HepG2 (cell line): ENCODE measurements at regions not wholly inside any gene's neighbourhood (a gene's known extent, or its start where the extent isn't known, plus 50 kb on each side); places are given as distances from the start of the nearest gene placed in this dataset.

Experiments used
- ATAC-seq: fragments of 200-7000 bp; cut with Tn5 transposase; 3 replicates; pipeline ENCODE4 v1.9.1; 2020; ENCODE audit warnings: mild to moderate bottlenecking, moderate library complexity
- BruUV-seq: library from RNA; stranded (reverse); fragments of 400-500 nt; replicated peaks from 2 replicates; lab custom pipeline; 2021; lab: Mats Ljungman, UMichigan
- CTCF ChIA-PET: fragments of 300-600 bp; formaldehyde crosslinking; extraction: SDS; loops from one replicate; lab custom pipeline; 2021; ENCODE audit warnings: low total read pairs, inconsistent platforms, low intra/inter-chr PET ratio; lab: Yijun Ruan, JAX
- POLR2A ChIA-PET: fragments of 350-600 bp; sonication (Branson Sonifier 250); formaldehyde crosslinking; loops from one replicate; lab custom pipeline; 2020; ENCODE audit warnings: antibody characterized with exemption, inconsistent platforms; lab: Yijun Ruan, JAX
- DNase-seq: peaks from one replicate; pipeline ENCODE4 v3.0.0-alpha.2; 2015; ENCODE audit warnings: low spot score
- FAIRE-seq: peaks from 3 replicates; lab custom pipeline; 2011; peaks lifted over from hg19 to GRCh38; lab: Jason Lieb, UNC
- H2AFZ ChIP-seq: one replicate; pipeline ENCODE4 v1.6.1; 2011; ENCODE audit warnings: low read length, inconsistent platforms
- H3K27ac ChIP-seq: fragments of 300-600 bp; 3 replicates; pipeline ENCODE4 v1.8.0; 2011; ENCODE audit warnings: mixed run types, mild to moderate bottlenecking, mixed read lengths, low read length, inconsistent platforms; ENCODE audit not compliant: insufficient read depth; ENCODE audit errors: extremely low read length
- H3K27me3 ChIP-seq, 2 experiments: fragments of 200-600 bp in 1 of 2; 2 replicates in 1 of 2; 3 replicates in 1 of 2; pipeline versions ENCODE4 v1.6.0 to v1.8.0; 2011; ENCODE audit warnings: low read length in 2 of 2, mild to moderate bottlenecking in 2 of 2, moderate library complexity in 2 of 2, inconsistent platforms in 1 of 2; ENCODE audit not compliant: insufficient read depth in 2 of 2, control insufficient read depth in 1 of 2
- H3K36me3 ChIP-seq, 2 experiments: fragments of 200-600 bp in 1 of 2; replicated peaks in 1 of 2; 2 replicates in 1 of 2; 3 replicates in 1 of 2; pipeline versions ENCODE4 v1.5.1 to v1.8.0; 2011; ENCODE audit warnings: low read length in 2 of 2, inconsistent platforms in 1 of 2; ENCODE audit not compliant: insufficient read depth in 2 of 2, control insufficient read depth in 1 of 2
- H3K4me1 ChIP-seq: 2 replicates; pipeline ENCODE4 v1.5.1; 2012; ENCODE audit warnings: low read length, inconsistent platforms; ENCODE audit not compliant: insufficient read depth
- H3K4me2 ChIP-seq: 2 replicates; pipeline ENCODE4 v1.6.0; 2011; ENCODE audit warnings: low read depth, low read length, inconsistent platforms
- H3K4me3 ChIP-seq, 3 experiments: fragments of 200-600 bp in 1 of 3; sonication (generic), shearing (Covaris generic) in 1 of 3; replicated peaks in 1 of 3; 2 replicates each; pipeline ENCODE4 v1.5.1; 2011 to 2016; ENCODE audit warnings: low read length in 3 of 3, inconsistent platforms in 2 of 3, low read depth in 2 of 3, mild to moderate bottlenecking in 2 of 3, control low read depth in 1 of 3, mixed read lengths in 1 of 3; ENCODE audit not compliant: insufficient read depth in 1 of 3
- H3K79me2 ChIP-seq: one replicate; pipeline ENCODE4 v1.6.1; 2011; ENCODE audit warnings: low read length, inconsistent platforms; ENCODE audit not compliant: insufficient read depth
- H3K9ac ChIP-seq: 2 replicates; pipeline ENCODE4 v1.6.0; 2011; ENCODE audit warnings: mild to moderate bottlenecking, low read depth, low read length, inconsistent platforms; ENCODE audit not compliant: insufficient read depth
- H3K9me3 ChIP-seq: 2 replicates; pipeline ENCODE4 v1.5.1; 2012; ENCODE audit warnings: mild to moderate bottlenecking, low read length
- H4K20me1 ChIP-seq: 2 replicates; pipeline ENCODE4 v1.6.0; 2011; ENCODE audit warnings: inconsistent platforms, mild to moderate bottlenecking, low read length, moderate library complexity; ENCODE audit not compliant: insufficient read depth
- ARNT ChIP-seq: fragments of 450-650 bp; IDR thresholded peaks from 2 replicates; pipeline ENCODE4 v1.6.1; 2017
- GPN1 ChIP-seq: sonication (generic); formaldehyde crosslinking; IDR thresholded peaks from 2 replicates; pipeline ENCODE4 v1.5.1; 2020; ENCODE audit warnings: missing genetic modification reagents, borderline replicate concordance
- HNRNPLL ChIP-seq: fragments of 200-400 bp; formaldehyde crosslinking; IDR thresholded peaks from 2 replicates; pipeline ENCODE4 v1.6.1; 2017; ENCODE audit warnings: mild to moderate bottlenecking, low read depth, low read length; ENCODE audit not compliant: poor library complexity, severe bottlenecking
- KLF11 ChIP-seq: IDR thresholded peaks from 2 replicates; pipeline ENCODE4 v1.6.1; 2016; ENCODE audit warnings: missing compliant biosample characterization
- MXD4 ChIP-seq: IDR thresholded peaks from 2 replicates; pipeline ENCODE4 v1.6.1; 2016; ENCODE audit warnings: mild to moderate bottlenecking, missing biosample characterization, missing genetic modification reagents
- RFXAP ChIP-seq: sonication (generic); formaldehyde crosslinking; IDR thresholded peaks from 2 replicates; pipeline ENCODE4 v1.4.0; 2020; ENCODE audit warnings: missing genetic modification reagents, borderline replicate concordance
- SRSF9 ChIP-seq: fragments of 200-400 bp; formaldehyde crosslinking; IDR thresholded peaks from 2 replicates; pipeline ENCODE4 v1.6.1; 2018; ENCODE audit warnings: borderline replicate concordance, mild to moderate bottlenecking, low read depth, low read length; ENCODE audit not compliant: insufficient read depth, poor library complexity, severe bottlenecking
- THYN1 ChIP-seq: sonication (generic); formaldehyde crosslinking; IDR thresholded peaks from 2 replicates; pipeline ENCODE4 v1.8.1; 2023; ENCODE audit warnings: low read depth, mild to moderate bottlenecking, moderate library complexity, missing genetic modification reagents, borderline replicate concordance
- ZKSCAN8 ChIP-seq: IDR thresholded peaks from 2 replicates; pipeline ENCODE4 v1.6.1; 2016; ENCODE audit warnings: borderline replicate concordance, missing genetic modification reagents, missing compliant biosample characterization
- ZNF225 ChIP-seq: sonication (generic); formaldehyde crosslinking; IDR thresholded peaks from 2 replicates; pipeline ENCODE4 v1.4.0; 2020; ENCODE audit warnings: mild to moderate bottlenecking, missing genetic modification reagents
- ZNF234 ChIP-seq: sonication (generic); formaldehyde crosslinking; conservative IDR thresholded peaks from 2 replicates; pipeline ENCODE4 v1.5.1; 2020; ENCODE audit warnings: mild to moderate bottlenecking, missing genetic modification reagents
- ZNF253 ChIP-seq: sonication (generic); formaldehyde crosslinking; IDR thresholded peaks from 2 replicates; pipeline ENCODE4 v1.8.0; 2022; ENCODE audit warnings: mild to moderate bottlenecking, missing genetic modification reagents, borderline replicate concordance
- ZNF441 ChIP-seq: sonication (generic); formaldehyde crosslinking; IDR thresholded peaks from 2 replicates; pipeline ENCODE4 v1.7.0; 2021; ENCODE audit warnings: missing genetic modification reagents, borderline replicate concordance
- ZNF644 ChIP-seq: IDR thresholded peaks from 2 replicates; pipeline ENCODE4 v1.6.1; 2016; ENCODE audit warnings: low read depth
- WGBS: methylation state at CpG from one replicate; pipeline ENCODE4 v1.1.6; 2017; ENCODE audit warnings: low lambda C conversion rate; 5-methylcytosine and 5-hydroxymethylcytosine counted together
- in situ Hi-C: cut with HindIII; loops from 2 replicates; pipeline ENCODE4 v1.10.0; 2017; ENCODE audit warnings: low pct_unique_long_range_greater_than_20kb; ENCODE audit not compliant: extremely low pct_ligation_motif_present
- intact Hi-C: fragments of 100-400 bp; cut with micrococcal nuclease; formaldehyde crosslinking; loops from one replicate; pipeline ENCODE4 v1.10.0; 2022; ENCODE audit not compliant: unreplicated experiment
- TF ChIP-seq, protein P1 (sequence below): sonication (generic); formaldehyde crosslinking; IDR thresholded peaks from 2 replicates; pipeline ENCODE4 v1.5.1; 2020; ENCODE audit warnings: mild to moderate bottlenecking, missing genetic modification reagents
- TF ChIP-seq, protein P2 (sequence below): sonication (generic); formaldehyde crosslinking; IDR thresholded peaks from one replicate; pipeline ENCODE4 v1.5.1; 2020; ENCODE audit warnings: mild to moderate bottlenecking, missing genetic modification reagents; ENCODE audit errors: not compliant biosample characterization

DNA sequence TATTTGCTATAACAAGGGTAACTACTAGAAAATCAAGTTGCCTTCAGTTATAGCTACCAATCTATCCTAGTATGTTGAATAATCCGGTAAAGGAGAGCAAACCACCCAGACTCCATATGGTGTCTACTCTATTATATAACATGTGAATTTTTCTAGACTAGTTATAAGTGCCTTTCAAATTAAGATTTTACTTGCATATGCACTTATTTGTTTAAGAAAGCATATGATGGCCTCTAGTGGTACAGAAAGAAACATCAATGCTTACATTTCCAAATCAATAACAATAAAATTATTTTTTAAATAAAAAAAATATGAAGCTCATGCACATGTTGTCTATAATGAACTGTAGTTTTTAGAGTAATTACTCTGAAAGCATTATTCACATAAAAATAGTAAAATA lies 1516.4 kb upstream of the PABPC4L start:
- in situ Hi-C loops (no loop called here), intact Hi-C loops (no loop called here)
- BruUV-seq: no TSS peak
- Histone ChIP-seq H3K4me3 (no peak overlapping the region), H2AFZ (no peak overlapping the region), H3K4me1 (no peaks in the 10 kb centered on the region), H3K27me3 (no peaks in the 10 kb centered on the region), H3K36me3 (no peaks in the 10 kb centered on the region), H4K20me1 (no peaks in the 10 kb centered on the region), H3K27ac (no peak overlapping the region), H3K9me3 (no peaks in the 10 kb centered on the region), H3K9ac (no peak overlapping the region), H3K79me2 (no peaks in the 10 kb centered on the region), H3K4me2 (no peak overlapping the region)
- no peak for DNase-seq
- ChIA-PET CTCF (no interaction called here), POLR2A (no interaction called here)
- FAIRE-seq: no peak
- no peak for ATAC-seq
- WGBS: 3% methylated on average over 1 of the region's 1 CpG
- no peak for TF ChIP-seq GPN1 (CRISPR knock-in tag)
- TF ChIP-seq ARNT: no peak
- no peak for TF ChIP-seq HNRNPLL
- TF ChIP-seq, protein P1, sequence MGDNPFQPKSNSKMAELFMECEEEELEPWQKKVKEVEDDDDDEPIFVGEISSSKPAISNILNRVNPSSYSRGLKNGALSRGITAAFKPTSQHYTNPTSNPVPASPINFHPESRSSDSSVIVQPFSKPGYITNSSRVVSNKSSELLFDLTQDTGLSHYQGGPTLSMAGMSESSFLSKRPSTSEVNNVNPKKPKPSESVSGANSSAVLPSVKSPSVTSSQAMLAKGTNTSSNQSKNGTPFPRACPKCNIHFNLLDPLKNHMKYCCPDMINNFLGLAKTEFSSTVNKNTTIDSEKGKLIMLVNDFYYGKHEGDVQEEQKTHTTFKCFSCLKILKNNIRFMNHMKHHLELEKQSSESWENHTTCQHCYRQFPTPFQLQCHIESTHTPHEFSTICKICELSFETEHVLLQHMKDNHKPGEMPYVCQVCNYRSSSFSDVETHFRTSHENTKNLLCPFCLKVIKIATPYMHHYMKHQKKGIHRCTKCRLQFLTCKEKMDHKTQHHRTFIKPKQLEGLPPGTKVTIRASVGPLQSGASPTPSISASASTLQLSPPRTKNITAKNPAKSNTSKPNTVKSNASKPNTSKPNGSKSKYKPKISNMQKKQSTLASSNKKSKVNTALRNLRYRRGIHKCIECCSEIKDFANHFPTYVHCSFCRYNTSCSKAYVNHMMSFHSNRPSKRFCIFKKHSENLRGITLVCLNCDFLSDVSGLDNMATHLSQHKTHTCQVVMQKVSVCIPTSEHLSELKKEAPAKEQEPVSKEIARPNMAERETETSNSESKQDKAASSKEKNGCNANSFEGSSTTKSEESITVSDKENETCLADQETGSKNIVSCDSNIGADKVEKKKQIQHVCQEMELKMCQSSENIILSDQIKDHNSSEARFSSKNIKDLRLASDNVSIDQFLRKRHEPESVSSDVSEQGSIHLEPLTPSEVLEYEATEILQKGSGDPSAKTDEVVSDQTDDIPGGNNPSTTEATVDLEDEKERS (CRISPR knock-in tag): no peak
- TF ChIP-seq ZNF253 (CRISPR knock-in tag): no peak
- no peak for TF ChIP-seq ZNF644
- TF ChIP-seq, protein P2, sequence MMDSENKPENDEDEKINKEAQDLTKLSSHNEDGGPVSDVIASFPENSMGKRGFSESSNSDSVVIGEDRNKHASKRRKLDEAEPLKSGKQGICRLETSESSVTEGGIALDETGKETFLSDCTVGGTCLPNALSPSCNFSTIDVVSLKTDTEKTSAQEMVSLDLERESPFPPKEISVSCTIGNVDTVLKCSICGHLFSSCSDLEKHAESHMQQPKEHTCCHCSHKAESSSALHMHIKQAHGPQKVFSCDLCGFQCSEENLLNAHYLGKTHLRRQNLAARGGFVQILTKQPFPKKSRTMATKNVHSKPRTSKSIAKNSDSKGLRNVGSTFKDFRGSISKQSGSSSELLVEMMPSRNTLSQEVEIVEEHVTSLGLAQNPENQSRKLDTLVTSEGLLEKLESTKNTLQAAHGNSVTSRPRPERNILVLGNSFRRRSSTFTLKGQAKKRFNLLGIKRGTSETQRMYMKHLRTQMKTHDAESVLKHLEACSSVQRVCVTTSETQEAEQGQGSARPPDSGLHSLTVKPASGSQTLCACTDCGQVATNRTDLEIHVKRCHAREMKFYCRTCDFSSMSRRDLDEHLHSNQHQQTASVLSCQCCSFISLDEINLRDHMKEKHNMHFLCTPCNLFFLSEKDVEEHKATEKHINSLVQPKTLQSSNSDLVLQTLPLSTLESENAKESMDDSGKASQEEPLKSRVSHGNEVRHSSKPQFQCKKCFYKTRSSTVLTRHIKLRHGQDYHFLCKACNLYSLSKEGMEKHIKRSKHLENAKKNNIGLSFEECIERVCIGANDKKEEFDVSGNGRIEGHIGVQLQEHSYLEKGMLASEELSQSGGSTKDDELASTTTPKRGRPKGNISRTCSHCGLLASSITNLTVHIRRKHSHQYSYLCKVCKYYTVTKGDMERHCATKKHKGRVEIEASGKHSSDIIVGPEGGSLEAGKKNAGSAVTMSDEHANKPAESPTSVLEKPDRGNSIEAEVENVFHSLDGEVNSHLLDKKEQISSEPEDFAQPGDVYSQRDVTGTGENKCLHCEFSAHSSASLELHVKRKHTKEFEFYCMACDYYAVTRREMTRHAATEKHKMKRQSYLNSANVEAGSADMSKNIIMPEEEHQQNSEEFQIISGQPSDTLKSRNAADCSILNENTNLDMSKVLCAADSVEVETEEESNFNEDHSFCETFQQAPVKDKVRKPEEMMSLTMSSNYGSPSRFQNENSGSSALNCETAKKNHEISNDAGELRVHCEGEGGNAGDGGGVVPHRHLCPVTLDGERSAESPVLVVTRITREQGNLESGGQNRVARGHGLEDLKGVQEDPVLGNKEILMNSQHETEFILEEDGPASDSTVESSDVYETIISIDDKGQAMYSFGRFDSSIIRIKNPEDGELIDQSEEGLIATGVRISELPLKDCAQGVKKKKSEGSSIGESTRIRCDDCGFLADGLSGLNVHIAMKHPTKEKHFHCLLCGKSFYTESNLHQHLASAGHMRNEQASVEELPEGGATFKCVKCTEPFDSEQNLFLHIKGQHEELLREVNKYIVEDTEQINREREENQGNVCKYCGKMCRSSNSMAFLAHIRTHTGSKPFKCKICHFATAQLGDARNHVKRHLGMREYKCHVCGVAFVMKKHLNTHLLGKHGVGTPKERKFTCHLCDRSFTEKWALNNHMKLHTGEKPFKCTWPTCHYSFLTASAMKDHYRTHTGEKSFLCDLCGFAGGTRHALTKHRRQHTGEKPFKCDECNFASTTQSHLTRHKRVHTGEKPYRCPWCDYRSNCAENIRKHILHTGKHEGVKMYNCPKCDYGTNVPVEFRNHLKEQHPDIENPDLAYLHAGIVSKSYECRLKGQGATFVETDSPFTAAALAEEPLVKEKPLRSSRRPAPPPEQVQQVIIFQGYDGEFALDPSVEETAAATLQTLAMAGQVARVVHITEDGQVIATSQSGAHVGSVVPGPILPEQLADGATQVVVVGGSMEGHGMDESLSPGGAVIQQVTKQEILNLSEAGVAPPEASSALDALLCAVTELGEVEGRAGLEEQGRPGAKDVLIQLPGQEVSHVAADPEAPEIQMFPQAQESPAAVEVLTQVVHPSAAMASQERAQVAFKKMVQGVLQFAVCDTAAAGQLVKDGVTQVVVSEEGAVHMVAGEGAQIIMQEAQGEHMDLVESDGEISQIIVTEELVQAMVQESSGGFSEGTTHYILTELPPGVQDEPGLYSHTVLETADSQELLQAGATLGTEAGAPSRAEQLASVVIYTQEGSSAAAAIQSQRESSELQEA (CRISPR knock-in tag): no peak
- no peak for TF ChIP-seq THYN1 (CRISPR knock-in tag)
- TF ChIP-seq ZNF234 (CRISPR knock-in tag): no peak
- TF ChIP-seq ZKSCAN8 (CRISPR knock-in tag): no peak
- TF ChIP-seq RFXAP (CRISPR knock-in tag): no peak
- TF ChIP-seq ZNF225 (CRISPR knock-in tag): no peak
- no peak for TF ChIP-seq ZNF441
- no peak for TF ChIP-seq MXD4 (CRISPR knock-in tag)
- TF ChIP-seq SRSF9: no peak
- no peak for TF ChIP-seq KLF11 (CRISPR knock-in tag)
